ENCODE measurements at regions not wholly inside any gene's neighbourhood (a gene's known extent, or its start where the extent isn't known, plus 50 kb on each side); places are given as distances from the start of the nearest gene placed in this dataset.

DNA sequence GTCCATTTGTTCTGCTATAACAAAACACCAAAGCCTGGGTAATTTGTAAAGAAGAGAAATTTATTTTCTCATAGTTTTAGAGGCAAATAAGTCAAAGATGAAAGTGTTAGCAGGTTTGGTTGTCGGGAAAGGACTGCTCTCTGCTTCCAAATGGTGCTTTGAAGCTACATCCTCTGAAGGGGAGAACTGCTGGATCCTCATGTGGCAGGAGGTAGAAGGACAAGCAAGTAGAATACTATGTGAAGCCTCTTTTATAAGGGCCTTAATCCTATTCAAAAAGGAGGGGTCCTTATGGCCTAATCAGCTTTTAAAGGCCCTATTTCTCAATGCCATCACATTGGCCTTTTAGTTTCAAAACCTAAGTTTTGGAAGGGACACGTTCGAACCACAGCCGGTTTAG is 826.0 kb upstream of the EPHA7 start:
- TF ChIP-seq, protein P1, sequence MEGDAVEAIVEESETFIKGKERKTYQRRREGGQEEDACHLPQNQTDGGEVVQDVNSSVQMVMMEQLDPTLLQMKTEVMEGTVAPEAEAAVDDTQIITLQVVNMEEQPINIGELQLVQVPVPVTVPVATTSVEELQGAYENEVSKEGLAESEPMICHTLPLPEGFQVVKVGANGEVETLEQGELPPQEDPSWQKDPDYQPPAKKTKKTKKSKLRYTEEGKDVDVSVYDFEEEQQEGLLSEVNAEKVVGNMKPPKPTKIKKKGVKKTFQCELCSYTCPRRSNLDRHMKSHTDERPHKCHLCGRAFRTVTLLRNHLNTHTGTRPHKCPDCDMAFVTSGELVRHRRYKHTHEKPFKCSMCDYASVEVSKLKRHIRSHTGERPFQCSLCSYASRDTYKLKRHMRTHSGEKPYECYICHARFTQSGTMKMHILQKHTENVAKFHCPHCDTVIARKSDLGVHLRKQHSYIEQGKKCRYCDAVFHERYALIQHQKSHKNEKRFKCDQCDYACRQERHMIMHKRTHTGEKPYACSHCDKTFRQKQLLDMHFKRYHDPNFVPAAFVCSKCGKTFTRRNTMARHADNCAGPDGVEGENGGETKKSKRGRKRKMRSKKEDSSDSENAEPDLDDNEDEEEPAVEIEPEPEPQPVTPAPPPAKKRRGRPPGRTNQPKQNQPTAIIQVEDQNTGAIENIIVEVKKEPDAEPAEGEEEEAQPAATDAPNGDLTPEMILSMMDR (IDR thresholded peaks at IDR 0.05 in 2 of 3, conservative IDR thresholded peaks at IDR 0.05 in 1 of 3; ENCODE audit: borderline replicate concordance in 1 of 3, insufficient read depth in 1 of 3, low read depth in 2 of 3, low read length in 2 of 3): no peak
- no peak for TF ChIP-seq SIN3A (IDR thresholded peaks at IDR 0.05; ENCODE audit: low read depth)

Measured in HCT116 (cell line).